HPDE6-E6E7 (cell line): ENCODE measurements at regions not wholly inside any gene's neighbourhood (a gene's known extent, or its start where the extent isn't known, plus 50 kb on each side); places are given as distances from the start of the nearest gene placed in this dataset.

ENCODE experiments used
- DNase-seq: peaks from one replicate; pipeline ENCODE4 v3.0.0; 2011; ENCODE audit warnings: missing footprints; ENCODE audit errors: extremely low spot score

DNA sequence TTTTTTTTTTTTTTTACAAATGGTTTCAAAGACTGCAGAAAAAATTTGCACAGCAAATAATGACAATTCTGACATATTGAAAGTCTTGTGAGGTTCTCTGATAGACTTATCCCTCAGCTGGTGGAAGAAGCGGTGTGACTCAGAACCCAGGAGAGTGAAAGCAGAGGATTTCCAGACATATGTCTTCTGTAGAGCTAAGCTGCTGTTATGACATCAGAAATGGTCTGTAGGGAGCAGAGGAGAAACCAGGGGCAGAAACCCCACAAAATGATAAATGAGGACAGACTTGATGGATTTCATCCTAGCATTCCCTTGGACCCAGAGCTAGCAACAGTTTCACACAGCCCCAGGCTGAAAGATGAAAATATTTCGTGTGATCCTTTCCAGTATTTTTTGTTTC, 582.6 kb downstream of the METTL15 start:
- DNase-seq: no peak

DNA sequence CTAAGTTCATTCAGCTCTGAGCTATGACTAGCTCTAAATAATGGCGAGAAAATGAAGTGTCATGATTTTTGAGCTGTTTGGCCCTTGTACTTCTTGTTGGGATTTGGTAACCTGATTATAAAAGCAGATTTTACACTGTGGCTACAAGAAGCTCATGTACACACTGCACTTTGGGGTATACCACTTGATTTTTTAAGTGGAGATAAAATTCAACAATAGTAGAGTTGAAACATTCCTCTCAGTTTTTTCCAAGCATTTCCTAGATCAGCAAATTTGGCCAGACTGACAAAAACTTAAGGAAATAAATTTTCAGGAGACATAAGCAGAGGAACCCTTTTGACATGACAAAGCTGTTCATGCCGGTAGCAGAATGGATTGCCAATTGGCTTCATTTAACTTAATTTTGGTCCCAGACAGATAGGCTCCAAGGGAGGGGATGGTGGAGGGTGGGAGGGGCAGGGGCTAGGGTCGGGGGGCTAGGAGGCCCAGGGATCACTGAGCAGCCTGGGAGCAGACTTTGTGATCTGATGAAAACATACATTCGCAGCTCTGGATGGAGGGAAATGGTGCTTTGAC, 575.9 kb downstream of the METTL15 start:
- no peak for DNase-seq

DNA sequence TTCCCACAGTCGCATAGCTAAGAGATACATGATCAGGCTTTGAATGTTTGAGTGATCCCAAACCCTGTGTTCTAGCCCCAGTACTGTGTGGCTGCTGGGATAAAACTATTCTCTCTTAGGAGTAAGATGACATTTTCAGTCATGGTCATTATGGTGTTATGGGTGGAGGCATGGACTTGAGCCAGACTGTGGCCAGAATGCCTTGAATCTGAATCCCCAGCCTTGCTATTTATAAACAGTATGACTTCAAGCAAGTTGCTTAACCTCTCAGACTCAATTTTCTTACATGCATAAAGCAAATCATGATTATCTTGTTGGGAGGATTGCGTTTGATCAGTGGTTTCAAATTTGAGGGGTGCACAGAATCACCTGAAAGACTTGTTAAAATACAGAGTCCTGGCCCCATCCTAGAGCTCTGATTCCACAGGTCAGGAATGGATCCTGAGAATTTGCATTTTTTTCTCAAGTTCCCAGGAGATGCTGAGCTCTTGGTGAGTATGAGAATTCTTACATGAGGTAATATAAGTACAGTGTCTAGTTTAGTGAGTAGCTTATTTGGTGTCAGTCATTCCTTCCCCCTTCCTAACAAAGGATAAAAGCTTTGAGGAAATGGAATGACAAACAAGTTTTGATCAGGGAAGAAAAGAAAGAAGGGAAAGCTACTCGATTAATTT, 571.7 kb downstream of the METTL15 start:
- DNase-seq: no peak

DNA sequence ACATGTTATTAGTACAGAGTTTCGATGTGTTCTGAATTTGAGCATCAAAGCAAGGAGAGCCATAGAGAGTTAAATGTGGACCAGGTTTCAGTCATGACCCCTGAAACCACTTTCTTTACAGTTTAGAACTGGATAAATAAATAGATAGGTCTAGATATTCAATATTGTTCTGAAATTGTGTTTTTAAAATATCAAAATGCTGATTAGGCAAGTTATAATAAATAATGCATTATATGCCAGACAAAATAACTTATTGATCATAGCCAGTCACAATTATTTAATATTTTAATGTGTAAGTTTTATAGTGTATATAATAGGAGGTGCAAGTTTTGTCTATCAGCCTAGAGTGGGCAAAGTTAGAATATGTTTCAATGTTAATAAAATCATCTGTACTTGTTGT, 569.5 kb downstream of the METTL15 start:
- no peak for DNase-seq

DNA sequence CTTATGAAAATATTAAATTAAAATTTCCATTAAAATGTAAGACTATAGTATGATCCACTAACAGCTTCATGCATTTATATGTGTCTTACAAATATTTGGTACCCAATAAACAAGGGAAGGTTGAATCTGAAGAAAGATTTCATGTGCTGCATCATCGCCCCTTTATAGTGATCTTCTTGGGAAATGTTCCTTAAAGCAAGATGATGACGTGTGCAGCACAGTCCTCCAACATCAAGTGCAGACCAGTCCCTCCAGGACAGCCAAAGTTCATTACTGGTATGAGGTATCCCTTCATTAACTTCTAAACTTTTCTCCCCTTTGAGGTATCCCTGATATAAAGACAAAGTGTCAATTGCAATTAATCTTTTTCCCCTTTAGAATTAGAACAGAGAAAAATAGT, 567.0 kb downstream of the METTL15 start:
- no peak for DNase-seq

DNA sequence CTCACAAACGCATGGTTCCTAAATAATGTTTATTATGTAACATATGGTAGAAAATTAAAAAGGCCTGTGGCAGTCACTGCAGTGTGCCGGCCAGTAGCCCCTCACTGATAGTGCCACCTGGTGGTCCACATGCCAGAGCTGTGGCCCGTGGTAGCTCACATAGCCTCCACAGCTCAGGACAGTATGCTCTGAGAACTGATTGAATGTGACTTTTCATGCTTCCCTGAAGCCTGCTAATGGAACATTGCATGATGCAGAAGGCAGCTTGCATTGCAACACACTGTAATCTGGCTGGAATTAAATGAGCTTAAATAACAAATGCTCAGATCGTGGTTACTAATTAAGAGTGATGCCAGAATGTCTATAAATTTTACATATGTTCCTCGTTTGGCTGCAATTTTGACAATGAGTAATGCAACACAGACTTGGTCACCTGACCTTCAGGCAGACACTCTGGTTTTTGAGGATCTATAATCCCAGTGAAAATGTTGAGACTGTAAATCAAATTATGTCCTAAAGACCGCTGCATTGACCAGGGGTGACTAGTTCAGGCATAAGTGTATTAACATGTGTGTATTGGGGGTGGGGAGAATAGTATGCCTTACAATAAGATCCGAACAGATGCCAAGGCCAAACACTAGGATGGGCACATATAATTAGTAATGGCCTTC, 566.4 kb downstream of the METTL15 start:
- no peak for DNase-seq

DNA sequence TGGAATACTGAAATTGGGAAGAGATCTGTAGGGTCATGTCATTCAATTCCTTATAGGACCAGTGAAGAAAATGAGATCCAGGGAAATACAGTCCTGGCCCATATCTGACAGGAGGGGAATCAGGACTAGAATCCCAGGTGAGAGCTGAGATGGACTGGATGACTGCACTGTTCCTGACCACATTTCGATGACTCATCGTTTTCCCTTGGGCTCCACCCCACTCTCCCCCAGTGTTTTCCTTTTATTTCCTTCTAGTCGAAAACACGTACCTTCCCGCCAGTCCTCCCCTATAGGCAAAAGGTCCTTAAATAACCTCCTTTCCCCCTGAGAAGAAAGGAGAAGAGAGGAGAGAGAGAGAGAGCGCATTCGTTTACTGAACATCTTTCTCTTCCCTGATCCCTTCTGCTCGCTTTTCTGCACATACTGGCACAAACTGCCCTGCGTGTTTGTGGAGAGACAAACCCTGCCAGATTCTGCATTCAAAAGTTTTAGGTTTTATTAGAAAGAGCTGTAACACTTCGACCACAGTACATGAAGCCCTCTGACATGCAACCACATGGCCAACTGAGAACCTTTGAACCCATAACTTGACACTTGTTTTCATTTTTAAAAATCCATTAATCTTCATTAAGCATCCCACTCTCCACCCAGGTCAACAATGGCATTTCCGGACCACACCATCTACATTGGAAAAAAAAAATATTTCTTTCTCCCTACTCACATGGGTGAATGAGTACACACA, 565.7 kb downstream of the METTL15 start:
- DNase-seq: peak; percentile 63

DNA sequence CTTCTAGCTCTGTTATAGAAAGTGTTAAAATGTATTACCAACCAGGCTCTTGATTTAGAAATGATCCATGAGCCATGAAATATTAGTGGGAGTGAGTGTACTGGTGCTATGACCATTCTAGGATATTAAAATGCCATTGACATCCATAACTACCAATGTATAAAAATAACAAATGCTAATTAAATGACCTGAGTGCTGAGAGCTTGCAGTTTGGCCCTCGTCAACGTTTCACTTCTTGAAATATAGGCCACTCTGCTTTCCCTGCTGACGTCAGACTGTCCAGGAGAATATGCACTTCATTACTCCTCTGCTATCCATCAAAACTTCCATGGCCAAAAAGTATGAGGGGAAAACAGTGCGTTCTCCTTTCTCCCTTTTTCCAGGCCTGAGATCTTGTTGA, 563.1 kb downstream of the METTL15 start:
- no peak for DNase-seq

DNA sequence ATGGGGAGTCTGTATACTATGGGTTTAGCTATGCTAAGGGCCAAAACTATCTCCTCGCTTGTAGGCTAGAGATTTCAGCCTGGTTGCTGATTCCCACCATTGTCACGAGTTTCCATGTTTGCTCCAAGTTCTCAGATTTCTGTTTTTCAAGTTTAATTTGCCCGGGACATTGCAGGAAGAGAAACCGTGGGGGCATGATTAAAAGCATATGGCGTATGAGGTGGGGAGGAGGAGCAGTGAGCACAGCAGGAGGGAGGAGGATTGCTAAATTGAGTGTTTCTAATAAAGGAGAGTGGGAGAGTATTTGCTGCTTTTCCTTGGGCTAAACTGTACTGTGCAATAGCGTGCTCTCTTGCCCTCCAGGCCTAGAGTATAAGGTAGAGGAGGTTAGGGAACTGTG, 558.4 kb downstream of the METTL15 start:
- no peak for DNase-seq

DNA sequence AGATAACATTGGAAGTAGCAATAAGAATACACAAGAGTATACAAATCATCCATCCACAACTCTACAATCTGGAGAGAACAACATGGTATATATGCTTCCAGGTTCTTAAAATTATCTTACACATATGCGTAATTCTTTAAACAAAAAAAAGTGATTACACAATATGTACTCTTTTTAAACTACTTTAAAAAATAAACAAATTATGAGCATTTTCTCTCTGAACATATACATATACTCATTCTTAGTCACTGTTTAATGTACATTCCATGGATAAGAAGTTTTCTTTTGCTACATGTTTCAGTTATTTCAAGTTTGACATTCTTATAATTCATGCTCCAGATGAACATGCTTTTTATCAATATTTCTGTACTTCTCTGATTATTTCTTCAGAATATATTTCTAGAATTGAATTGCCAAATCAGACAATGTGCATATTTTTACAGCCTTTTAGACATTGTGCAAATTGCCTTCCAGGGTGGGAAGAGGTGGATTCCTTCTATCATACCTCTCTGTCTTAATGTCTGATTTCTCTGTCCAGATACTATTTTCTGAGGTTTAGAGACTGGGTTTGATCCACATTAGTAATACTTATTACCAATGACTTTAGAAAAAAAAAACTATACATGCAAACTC, 551.6 kb downstream of the METTL15 start:
- DNase-seq: no peak

DNA sequence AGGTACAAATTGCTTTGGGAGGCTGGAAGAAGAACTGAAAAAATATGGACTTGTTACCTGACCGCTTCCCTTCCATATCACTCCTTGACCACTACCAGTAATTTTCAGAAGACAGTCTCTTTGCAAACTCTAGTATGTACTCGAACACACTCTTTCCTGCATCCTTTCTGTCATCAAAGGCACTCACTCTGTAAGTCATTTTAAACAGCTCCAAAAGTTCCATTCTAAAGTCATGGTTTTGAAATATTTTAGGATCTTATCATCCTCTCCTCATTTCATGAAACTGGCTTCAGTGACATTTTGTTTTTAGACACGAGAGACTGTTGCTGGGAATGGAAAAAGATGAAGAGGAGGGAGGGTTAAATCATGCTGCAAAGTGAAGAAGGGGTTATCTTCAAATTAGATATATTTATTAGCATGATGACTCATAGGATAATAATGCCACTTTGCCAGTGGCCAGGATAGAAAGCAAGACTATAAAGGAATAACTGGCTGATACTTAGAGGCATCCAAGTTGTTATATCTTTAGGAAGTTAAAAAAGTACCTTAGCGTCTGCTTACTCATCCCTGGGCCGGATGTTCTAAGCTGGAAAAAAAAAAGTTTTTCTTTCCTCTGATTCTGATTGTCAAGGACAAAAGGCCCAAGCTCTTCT, 549.3 kb downstream of the METTL15 start:
- DNase-seq: no peak

DNA sequence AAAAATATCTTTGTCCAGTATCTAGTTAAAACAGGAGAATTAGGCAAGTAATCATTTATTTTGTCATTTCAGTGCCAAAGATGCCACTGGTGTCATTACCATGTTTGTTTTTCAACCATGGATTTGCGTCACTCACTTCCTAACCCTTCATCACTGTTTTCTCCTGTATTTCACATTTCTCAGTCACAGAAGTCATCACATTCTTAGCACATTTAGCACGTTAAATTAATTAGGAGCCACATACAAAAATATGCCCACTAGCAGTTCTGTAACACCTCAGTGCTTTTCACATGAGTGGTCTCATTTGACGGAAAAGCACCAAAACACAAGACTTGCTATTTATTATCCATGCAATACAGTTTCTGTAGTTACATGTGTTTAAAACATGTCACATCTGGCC, 546.0 kb downstream of the METTL15 start:
- no peak for DNase-seq

DNA sequence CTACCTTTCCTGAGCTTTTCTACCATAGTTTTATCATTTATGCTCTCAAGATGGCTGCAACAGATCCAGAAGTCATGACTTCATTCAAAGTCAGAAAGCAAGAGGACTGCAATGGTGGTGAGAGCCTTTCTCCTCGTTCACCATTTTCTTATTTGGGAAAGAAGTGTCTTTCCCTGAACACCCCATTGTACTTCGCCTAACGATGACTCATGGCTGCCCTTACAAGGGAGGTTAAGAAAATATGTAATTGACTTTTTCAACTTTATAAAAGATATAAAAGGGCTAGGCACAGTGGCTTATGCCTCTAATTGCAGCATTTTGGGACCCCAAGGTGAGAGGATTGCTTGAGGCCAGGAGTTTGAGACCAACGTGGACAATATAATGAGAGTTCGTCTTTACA, 541.7 kb downstream of the METTL15 start:
- DNase-seq: no peak

DNA sequence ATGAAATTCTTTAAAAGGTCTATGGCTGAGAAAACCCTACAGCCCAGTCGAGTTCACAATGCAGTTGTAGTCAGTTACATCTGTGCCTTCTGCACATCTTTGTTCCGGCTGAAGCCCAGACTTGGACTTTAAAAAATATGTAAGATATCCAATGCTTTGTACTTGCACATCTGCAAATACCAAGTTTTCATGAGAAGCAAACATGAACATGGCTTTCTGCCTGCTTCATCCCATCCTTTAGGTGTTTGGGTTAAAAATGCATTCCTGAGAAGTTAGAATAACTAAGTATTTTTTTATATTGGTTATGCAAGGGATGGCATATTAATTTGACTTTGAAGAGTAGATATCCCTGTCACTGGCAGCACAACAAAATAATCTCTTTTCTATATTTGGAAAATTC, 528.4 kb downstream of the METTL15 start:
- no peak for DNase-seq

DNA sequence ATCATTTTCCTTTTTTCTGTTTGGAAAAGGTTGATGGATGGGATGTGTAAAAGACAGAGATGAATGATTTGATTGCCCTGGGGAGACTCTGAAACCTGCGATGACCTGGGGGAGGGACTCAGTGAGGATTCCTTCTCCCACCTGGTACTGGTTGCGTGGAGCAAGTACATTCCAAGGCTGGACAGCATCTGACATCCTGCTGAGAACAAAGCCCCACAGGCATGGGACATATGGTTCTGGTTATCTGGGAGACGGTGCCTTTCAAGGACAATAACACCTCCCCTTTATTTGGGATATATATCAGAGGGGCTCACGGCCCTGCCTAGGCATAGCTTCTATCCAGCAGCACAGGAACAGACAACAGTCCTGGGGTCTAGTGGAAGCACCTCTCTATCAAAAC, 527.8 kb downstream of the METTL15 start:
- no peak for DNase-seq

DNA sequence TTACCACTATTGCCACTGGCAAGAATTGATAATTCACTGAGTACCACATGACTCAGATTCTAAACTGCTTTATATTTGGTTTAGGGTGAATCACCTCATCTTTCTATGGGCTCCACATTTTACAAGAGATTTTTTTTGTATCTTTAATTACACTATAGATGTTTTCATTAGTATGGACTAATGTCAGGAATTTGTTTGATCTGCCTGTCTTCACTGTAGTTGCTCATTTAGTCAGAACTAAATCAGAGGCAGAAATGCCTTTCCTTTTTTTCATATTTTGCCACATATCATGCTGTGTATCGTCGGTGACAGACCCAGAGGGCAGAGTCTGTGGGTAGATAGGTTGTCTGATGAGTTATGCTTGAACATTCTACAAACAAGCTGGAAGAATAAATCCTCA, 524.1 kb downstream of the METTL15 start:
- no peak for DNase-seq

DNA sequence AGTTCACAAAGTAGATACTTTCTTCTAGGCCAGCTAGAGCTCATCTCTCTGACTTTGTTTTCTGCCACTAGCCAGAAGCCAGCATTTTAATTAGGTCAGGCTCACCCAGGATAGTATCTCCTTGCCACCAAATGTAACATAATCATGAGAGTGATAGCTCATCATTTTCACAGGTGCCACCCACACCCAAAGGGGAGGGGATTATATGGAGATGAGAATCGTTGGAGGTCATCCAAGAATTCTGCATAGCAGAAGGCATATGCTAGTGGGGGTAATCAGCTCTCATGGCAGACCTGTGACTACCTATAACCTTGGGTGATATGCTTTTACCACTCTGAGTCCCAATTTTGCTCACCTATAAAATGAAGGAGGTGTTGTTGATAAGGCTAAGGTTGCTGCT, 523.0 kb downstream of the METTL15 start:
- no peak for DNase-seq

DNA sequence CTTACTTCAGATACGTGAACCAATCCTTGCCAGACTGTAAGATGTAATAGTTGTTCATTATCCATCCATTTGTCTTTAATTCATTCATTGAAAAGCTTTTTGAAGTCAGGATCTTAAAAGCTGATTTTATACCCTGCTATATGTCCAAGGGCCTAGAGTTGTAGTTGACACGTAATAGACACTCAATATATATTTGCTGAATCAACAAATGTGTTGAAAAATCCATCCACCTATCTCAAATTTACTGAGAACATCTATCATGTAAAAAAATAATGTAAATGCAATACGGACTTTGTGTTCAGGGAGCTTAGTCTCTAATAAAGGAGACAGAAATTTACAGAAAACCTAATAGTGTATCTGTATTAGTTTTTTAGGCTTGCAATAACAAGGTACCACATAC, 521.0 kb downstream of the METTL15 start:
- no peak for DNase-seq

DNA sequence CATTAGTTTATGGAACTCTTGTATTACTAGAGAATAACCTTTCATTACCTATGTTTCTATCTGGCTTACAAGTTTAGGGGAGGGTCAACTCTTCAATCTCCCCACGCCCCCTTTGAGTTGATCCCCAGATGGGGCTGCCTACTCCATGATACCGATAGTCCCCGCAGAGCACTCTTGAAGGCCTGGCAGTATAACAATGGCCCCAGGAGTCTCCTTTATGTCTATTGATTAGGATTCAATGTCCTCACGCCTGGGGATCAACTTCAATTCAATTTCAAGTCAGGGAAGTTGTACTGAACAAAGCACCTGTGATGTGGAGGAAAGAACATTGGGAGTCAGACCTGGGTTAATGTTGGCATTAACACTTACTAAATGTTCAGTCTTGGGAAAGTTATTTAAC, 520.2 kb downstream of the METTL15 start:
- DNase-seq: no peak

DNA sequence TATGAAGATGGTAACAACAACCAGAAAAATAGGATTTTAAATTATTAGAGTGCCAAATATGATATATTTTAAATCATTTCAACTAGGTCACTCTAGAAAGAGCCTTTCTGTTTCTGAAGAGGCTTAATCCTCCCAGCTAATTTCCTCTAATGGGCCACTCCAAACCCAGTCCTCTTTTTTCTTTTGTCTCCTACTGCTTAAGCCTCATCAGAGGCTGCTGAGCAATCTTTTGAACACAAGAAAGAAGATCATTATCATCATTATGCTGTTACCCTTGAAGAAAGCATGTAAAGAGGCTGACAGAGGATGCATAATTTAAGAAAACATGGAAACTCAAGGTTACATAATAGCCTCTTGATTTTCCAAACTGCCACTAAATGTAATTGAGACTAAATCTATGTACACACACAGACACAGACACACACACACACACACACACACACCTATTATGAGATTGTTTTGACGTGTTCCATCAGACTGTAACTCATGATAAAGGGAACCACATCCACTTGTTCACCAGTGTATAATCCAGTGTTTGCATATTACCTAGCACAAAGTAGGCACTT, 519.6 kb downstream of the METTL15 start:
- DNase-seq: no peak

DNA sequence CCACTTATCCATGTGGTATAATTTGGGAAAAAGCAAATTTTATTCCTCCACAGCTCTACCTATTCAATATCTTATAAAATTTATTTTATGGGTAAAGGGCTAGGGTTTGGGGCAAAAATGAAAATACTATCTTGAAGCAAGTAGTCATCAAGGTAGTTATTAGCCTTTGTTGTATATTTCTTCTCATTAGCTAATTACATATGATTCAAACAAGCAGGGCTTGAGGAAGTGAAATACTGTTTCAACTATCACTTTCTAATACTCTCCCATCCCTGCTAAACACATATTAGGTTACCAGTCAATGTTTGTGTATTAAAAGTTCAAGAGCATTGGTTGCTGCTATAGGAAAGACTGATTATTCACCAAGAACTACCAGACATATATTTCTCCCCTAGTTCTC, 517.3 kb downstream of the METTL15 start:
- DNase-seq: no peak
